GM21717 (cell line): ENCODE measurements at regions not wholly inside any gene's neighbourhood (a gene's known extent, or its start where the extent isn't known, plus 50 kb on each side); places are given as distances from the start of the nearest gene placed in this dataset.
A peak's percentile ranks its signal among the peaks of the same experiment; 100 is the strongest.

Experiments
- ATAC-seq: cut with Tn5 transposase; IDR thresholded peaks from one replicate; pipeline ENCODE4 v1.9.1; 2021; ENCODE audit warnings: mild to moderate bottlenecking, moderate library complexity; ENCODE audit not compliant: unreplicated experiment

GRCh38 chr12:89906824-89907223 lies 198.2 kb upstream of the ATP2B1 start:
- ATAC-seq: no peak

- no peak for ATAC-seq
These were observed 197.5 kb upstream of the ATP2B1 start for GRCh38 chr12:89906178-89906577.

- ATAC-seq: no peak
These were observed 193.4 kb upstream of the ATP2B1 start for GRCh38 chr12:89901906-89902642.

- ATAC-seq: no peak
These were observed 192.7 kb upstream of the ATP2B1 start for GRCh38 chr12:89901319-89901718.

GRCh38 chr12:89899651-89900050 lies 191.0 kb upstream of the ATP2B1 start:
- ATAC-seq: no peak

- no peak for ATAC-seq
These were observed 187.0 kb upstream of the ATP2B1 start for GRCh38 chr12:89895591-89895990.

GRCh38 chr12:89895101-89895500 lies 186.5 kb upstream of the ATP2B1 start:
- ATAC-seq: no peak

GRCh38 chr12:89893972-89894706 lies 185.5 kb upstream of the ATP2B1 start:
- no peak for ATAC-seq

- ATAC-seq: no peak
These were observed 183.8 kb upstream of the ATP2B1 start for GRCh38 chr12:89892436-89892835.

- no peak for ATAC-seq
These were observed 183.3 kb upstream of the ATP2B1 start for GRCh38 chr12:89891933-89892332.

GRCh38 chr12:89890161-89890560 lies 181.5 kb upstream of the ATP2B1 start:
- no peak for ATAC-seq

GRCh38 chr12:89889062-89889461 lies 180.4 kb upstream of the ATP2B1 start:
- ATAC-seq: no peak

- no peak for ATAC-seq
These were observed 176.3 kb upstream of the ATP2B1 start for GRCh38 chr12:89884952-89885351.

GRCh38 chr12:89884416-89884898 lies 175.8 kb upstream of the ATP2B1 start:
- ATAC-seq: no peak

- no peak for ATAC-seq
These were observed 175.2 kb upstream of the ATP2B1 start for GRCh38 chr12:89883630-89884389.

GRCh38 chr12:89882792-89883191 lies 174.2 kb upstream of the ATP2B1 start:
- no peak for ATAC-seq

GRCh38 chr12:89882050-89882449 lies 173.4 kb upstream of the ATP2B1 start:
- ATAC-seq: peak; percentile 64

GRCh38 chr12:89880690-89881350 lies 172.2 kb upstream of the ATP2B1 start:
- peak; percentile 91 for ATAC-seq

GRCh38 chr12:89879766-89880165 lies 171.1 kb upstream of the ATP2B1 start:
- no peak for ATAC-seq

- no peak for ATAC-seq
These were observed 170.3 kb upstream of the ATP2B1 start for GRCh38 chr12:89878950-89879349.

GRCh38 chr12:89878327-89878726 lies 169.7 kb upstream of the ATP2B1 start:
- ATAC-seq: no peak
